GM18517 (cell line): ENCODE measurements at regions not wholly inside any gene's neighbourhood (a gene's known extent, or its start where the extent isn't known, plus 50 kb on each side); places are given as distances from the start of the nearest gene placed in this dataset.
"Not testable (repeated sequence)": the region's sequence is repeated elsewhere in the genome, so short reads cannot be mapped to it uniquely, and the experiment has no call there.

Experiments
- ATAC-seq: cut with Tn5 transposase; IDR thresholded peaks from one replicate; pipeline ENCODE4 v1.9.1; 2021; ENCODE audit warnings: mild to moderate bottlenecking, moderate library complexity; ENCODE audit not compliant: unreplicated experiment

GRCh38 chr3:75579981-75580782, 83.9 kb upstream of the FRG2C start:
- not testable (repeated sequence) for ATAC-seq

- ATAC-seq = not testable (repeated sequence)
Observed at GRCh38 chr3:75582536-75582935, 81.6 kb upstream of the FRG2C start.

- ATAC-seq = not testable (repeated sequence)
Observed at GRCh38 chr3:75583116-75583515, 81.0 kb upstream of the FRG2C start.

- not testable (repeated sequence) for ATAC-seq
Observed at GRCh38 chr3:75587695-75588094, 76.4 kb upstream of the FRG2C start.

- not testable (repeated sequence) for ATAC-seq
Observed at GRCh38 chr3:75590382-75590781, 73.7 kb upstream of the FRG2C start.

GRCh38 chr3:75604286-75604934, 59.7 kb upstream of the FRG2C start:
- ATAC-seq = not testable (repeated sequence)

- ATAC-seq = not testable (repeated sequence)
Observed at GRCh38 chr3:75607996-75608395, 56.1 kb upstream of the FRG2C start.

- ATAC-seq = not testable (repeated sequence)
Observed at GRCh38 chr3:75609598-75609997, 54.5 kb upstream of the FRG2C start.

GRCh38 chr3:75610773-75611172, 53.4 kb upstream of the FRG2C start:
- no peak for ATAC-seq

- ATAC-seq = not testable (repeated sequence)
Observed at GRCh38 chr3:75611724-75612460, 52.2 kb upstream of the FRG2C start.
